ENCODE measurements at regions not wholly inside any gene's neighbourhood (a gene's known extent, or its start where the extent isn't known, plus 50 kb on each side); places are given as distances from the start of the nearest gene placed in this dataset.
"Not testable (repeated sequence)": the region's sequence is repeated elsewhere in the genome, so short reads cannot be mapped to it uniquely, and the experiment has no call there.

DNA sequence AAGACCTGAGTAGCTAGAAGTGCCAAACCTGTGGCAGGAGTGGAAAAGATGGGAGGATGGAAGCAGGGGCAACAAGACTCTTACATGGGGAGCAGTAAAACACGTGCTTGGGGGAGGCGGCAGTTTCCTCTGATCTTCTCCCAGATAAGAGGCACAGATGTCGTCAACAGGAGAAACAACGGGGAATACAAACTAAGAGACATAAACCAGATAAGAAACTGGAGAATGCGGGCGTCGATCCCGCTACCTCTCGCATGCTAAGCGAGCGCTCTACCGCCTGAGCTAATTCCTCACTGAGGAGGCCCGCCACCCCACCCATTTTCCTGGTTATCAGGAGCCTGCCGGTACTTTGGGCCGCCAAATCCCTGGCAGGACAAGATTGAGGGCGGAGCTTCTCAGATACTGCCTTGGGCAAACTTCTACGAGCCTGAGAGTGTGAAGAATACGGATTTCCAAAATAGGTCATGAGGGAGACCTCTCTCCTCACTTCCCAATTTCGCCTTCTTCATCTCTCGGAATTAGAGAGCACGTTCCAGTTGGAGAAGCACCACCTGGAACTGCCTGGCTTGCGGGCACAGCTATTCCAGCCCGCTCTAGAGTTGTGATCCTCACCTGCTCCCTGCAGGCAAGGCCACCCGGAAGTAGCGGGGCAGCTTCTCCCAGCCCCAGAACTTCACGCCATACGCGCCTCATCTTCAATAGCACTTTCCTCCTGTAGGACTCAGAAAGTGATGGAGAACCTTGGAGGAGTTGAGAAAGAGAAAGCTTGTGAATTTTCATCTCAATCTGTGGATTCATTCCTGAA lies 496.0 kb downstream of the PRIM2 start:
- not testable (repeated sequence) for ATAC-seq (replicated peaks; ENCODE audit: extremely low read depth, poor library complexity, severe bottlenecking); H3K4me1 Mint-ChIP-seq; H3K4me3 Mint-ChIP-seq; H3K36me3 Mint-ChIP-seq (ENCODE audit: insufficient read depth); DNase-seq (ENCODE audit: low spot score in 2 of 2); H3K9me3 Mint-ChIP-seq; H3K27ac Mint-ChIP-seq (ENCODE audit: low read depth)
- H3K27me3 Mint-ChIP-seq = peaks cover 54% of the 10 kb centered on the region

DNA sequence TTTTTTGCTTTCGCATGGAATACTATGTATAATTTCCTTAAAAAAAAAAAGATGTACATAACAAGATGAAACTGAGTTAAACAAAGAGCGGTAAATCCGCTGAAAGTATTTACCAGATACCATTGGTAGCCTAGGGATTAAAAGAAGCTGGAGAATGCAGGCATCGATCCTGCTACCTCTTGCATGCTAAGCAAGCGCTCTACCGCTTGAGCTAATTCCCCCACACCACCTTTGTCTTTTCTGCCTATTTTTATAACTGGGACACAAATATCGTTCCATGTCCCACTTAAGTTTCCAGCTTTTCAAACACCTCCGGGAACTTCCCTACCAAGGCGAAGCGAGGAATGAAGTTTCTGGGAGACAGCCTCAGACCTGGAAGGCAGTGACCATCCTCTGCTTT lies 498.4 kb downstream of the PRIM2 start:
- H3K36me3 Mint-ChIP-seq (ENCODE audit: insufficient read depth); H3K9me3 Mint-ChIP-seq; H3K27ac Mint-ChIP-seq (ENCODE audit: low read depth); H3K4me3 Mint-ChIP-seq; DNase-seq (ENCODE audit: low spot score in 2 of 2); H3K4me1 Mint-ChIP-seq; ATAC-seq (replicated peaks; ENCODE audit: extremely low read depth, poor library complexity, severe bottlenecking): not testable (repeated sequence)
- H3K27me3 Mint-ChIP-seq = peaks cover 32% of the 10 kb centered on the region

DNA sequence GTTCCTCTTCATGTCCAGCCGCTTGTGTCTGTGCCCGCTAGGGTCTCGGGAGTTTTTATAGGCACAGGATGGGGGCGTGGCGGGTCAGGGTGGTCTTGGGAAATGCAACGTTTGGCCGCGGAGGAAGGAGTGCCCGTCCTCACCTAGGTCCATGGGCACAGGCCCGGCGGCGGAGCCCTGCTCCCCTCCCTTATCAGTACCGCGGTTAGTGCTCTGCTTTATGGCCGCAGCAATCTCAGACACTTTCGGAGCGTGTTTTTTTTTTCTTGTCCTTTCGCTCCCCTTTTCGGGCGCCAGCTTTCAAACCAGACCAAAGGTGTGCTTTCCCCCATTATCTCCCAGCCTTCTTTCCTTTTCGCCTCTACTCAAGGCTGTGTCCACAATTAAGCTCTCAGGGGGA lies 503.9 kb downstream of the PRIM2 start:
- ATAC-seq (replicated peaks; ENCODE audit: extremely low read depth, poor library complexity, severe bottlenecking); H3K4me3 Mint-ChIP-seq; H3K27ac Mint-ChIP-seq (ENCODE audit: low read depth); H3K4me1 Mint-ChIP-seq; H3K36me3 Mint-ChIP-seq (ENCODE audit: insufficient read depth); H3K9me3 Mint-ChIP-seq; DNase-seq (ENCODE audit: low spot score in 2 of 2): not testable (repeated sequence)
- H3K27me3 Mint-ChIP-seq = peaks cover 43% of the 10 kb centered on the region

DNA sequence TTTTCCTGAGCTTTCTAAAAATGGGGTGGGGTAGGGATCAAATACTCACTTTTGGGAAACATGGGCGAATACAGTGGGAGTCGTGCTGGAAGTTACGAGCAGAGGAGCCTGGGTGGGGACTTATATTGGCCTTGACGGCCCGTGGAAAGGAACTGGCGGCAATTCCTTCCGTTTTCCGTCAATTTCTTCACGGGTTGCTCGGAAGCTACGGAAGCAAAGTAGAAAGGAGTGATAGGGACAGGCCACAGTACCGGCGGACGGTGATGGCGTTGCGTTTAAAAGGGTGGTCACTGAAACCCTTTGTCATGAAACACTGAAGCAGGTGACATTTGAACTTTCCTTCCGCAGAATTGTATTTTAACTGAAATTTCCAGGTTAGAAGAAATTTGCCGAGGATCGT lies 505.0 kb downstream of the PRIM2 start:
- not testable (repeated sequence) for H3K4me3 Mint-ChIP-seq; H3K36me3 Mint-ChIP-seq (ENCODE audit: insufficient read depth); ATAC-seq (replicated peaks; ENCODE audit: extremely low read depth, poor library complexity, severe bottlenecking); H3K9me3 Mint-ChIP-seq; DNase-seq (ENCODE audit: low spot score in 2 of 2); H3K27ac Mint-ChIP-seq (ENCODE audit: low read depth); H3K4me1 Mint-ChIP-seq
- H3K27me3 Mint-ChIP-seq = peaks cover 51% of the 10 kb centered on the region

DNA sequence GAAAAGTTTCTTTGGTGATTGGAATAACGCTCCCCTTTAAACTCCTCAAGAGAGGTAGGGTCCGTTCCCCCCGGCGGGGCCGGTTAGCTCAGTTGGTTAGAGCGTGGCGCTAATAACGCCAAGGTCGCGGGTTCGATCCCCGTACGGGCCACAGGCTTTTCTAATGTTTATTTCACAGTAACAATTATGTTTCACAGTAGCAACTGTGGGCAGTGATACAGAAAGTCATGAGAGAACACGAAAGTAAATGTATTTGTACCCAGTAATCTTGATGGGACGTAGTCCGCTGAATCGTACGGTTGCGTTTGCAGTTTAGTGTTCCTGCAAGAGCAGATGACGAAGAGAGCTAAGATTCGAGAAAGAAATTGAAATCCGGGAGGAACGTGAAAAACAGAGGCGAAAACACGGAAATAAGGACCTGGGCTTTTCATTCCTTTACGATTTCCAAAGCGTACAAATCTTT lies 505.5 kb downstream of the PRIM2 start:
- Mint-ChIP-seq H3K36me3 (ENCODE audit: insufficient read depth) (peaks cover 3% of the 10 kb centered on the region), H3K27ac (ENCODE audit: low read depth) (no peak overlapping the region), H3K27me3 (peaks cover 51% of the 10 kb centered on the region), H3K9me3 (peaks cover 5% of the 10 kb centered on the region), H3K4me1 (no peaks in the 10 kb centered on the region), H3K4me3 (no peak overlapping the region)
- ATAC-seq (replicated peaks; ENCODE audit: extremely low read depth, poor library complexity, severe bottlenecking) (no peak), DNase-seq (ENCODE audit: low spot score in 2 of 2) (no peak)

DNA sequence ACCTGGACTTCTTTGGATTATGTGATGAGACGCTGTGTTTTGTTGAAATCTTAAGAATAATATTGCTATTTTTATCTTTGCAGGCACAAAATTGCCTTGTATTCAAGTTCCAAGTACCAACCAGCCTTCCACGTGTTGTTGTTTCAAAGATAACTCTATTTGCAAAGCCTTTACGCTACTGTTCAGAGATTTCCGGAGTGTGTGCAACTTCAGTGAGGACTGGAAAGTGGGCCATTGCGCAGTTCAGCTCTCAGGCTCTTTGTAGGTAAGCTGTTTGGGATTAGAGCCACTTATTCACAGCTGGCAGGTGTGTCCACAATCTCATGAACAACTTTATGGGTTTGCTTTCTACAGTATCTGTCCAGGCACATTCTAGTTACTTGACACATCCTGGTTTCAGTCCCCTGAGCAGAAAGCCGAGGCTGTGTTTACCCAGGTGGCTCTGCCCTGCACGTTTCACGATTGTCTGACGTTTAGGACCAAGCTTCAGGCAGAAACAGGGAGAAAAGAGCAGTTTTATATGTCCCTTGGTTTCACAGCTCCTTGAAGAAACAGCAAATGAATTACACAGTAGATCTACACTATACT lies 520.3 kb downstream of the PRIM2 start:
- H3K27me3 Mint-ChIP-seq = peaks cover 31% of the 10 kb centered on the region
- DNase-seq (ENCODE audit: low spot score in 2 of 2); ATAC-seq (replicated peaks; ENCODE audit: extremely low read depth, poor library complexity, severe bottlenecking); H3K9me3 Mint-ChIP-seq; H3K27ac Mint-ChIP-seq (ENCODE audit: low read depth); H3K4me3 Mint-ChIP-seq; H3K4me1 Mint-ChIP-seq; H3K36me3 Mint-ChIP-seq (ENCODE audit: insufficient read depth): not testable (repeated sequence)

DNA sequence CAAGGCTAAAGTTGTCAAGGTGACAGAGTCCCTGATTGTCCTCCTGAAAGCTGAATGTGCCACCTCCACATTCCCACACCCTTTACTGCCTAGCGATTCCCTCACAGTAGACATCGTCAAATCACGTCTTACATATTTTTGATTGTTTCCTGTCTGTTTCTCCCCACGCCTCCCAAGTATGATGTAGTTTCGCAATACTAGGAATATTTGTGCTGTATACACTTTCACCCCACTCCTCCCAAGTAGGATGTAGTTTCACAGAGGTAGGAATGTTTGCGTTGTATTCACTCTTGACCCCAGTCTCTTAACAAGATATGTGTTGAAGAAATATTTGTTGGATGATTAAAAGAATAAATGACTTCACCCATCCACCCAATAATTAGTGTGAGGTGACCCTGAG lies 524.1 kb downstream of the PRIM2 start:
- H3K36me3 Mint-ChIP-seq (ENCODE audit: insufficient read depth); H3K9me3 Mint-ChIP-seq; ATAC-seq (replicated peaks; ENCODE audit: extremely low read depth, poor library complexity, severe bottlenecking); DNase-seq (ENCODE audit: low spot score in 2 of 2); H3K4me3 Mint-ChIP-seq; H3K4me1 Mint-ChIP-seq; H3K27ac Mint-ChIP-seq (ENCODE audit: low read depth): not testable (repeated sequence)
- H3K27me3 Mint-ChIP-seq = peaks cover 31% of the 10 kb centered on the region

DNA sequence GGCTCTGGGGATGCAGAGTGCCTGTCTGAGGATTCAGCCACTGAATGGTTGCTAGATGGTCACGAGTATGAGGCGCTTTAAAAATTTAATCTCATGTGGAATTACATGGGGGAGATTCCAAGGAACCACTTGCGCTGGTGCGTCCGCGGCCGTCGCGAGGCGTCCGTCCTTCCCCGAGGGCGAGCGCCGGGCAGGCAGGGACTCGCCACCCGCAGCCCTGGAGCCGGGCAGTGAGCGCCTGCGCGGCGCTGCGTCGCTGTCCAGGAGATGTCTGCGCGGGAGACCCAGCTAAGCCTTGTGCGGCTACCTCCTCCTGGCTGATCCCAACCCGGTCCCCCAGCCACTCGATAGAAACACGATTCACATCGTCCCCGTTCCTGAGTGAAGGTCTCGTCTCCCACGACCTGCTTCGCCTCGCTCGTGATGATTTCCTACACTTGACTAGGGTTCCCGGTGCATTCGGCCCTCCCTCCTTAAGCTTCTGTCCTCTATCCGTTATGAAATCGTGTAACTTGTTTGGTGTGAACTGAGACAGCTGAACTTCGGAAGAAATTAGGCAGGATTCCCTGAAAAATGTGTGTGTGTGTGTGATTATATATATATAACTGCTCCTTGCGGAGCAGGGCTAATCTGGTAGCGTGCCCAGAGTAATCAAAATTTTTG lies 536.4 kb downstream of the PRIM2 start:
- not testable (repeated sequence) for ATAC-seq (replicated peaks; ENCODE audit: extremely low read depth, poor library complexity, severe bottlenecking); DNase-seq (ENCODE audit: low spot score in 2 of 2); H3K27ac Mint-ChIP-seq (ENCODE audit: low read depth); H3K36me3 Mint-ChIP-seq (ENCODE audit: insufficient read depth); H3K9me3 Mint-ChIP-seq; H3K4me1 Mint-ChIP-seq; H3K4me3 Mint-ChIP-seq
- peaks cover 17% of the 10 kb centered on the region for H3K27me3 Mint-ChIP-seq

DNA sequence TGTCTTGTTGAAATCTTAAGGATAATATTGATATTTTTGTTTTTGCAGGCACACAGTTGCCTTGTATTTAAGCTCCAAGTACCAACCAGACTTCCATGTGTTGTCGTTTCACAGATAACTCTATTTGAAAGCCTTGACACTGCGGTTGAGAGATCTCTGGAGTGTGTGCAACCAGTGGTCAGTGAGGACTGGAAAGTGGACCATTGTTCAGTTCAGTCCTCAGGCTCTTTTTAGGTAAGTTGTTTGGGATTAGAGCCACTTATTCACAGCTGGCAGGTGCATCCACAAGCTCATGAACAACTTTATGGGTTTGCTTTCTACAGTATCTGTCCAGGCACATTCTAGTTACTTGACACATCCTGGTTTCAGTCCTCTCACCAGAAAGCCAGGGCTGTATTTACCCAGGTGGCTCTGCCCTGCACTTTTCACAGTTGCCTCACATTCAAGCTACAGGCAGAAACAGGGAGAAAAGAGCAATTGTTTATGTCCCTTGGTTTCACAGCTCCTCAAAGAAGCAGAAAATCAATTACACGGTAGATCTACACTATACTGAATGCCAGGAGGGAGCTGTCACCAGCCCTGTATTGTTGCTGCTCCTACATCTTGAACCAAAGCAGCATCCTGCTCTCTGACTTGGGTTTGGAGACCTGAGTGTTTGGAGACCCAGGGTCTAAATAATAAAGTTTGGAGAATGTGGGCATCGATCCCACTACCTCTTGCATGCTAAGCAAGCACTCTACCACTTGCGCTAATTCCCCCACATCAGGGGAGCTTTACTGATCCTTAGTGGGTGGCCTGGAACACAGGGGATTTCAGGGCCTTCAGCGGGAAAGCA lies 543.3 kb downstream of the PRIM2 start:
- H3K27ac Mint-ChIP-seq (ENCODE audit: low read depth); H3K9me3 Mint-ChIP-seq; H3K36me3 Mint-ChIP-seq (ENCODE audit: insufficient read depth); DNase-seq (ENCODE audit: low spot score in 2 of 2); H3K4me3 Mint-ChIP-seq; H3K4me1 Mint-ChIP-seq; ATAC-seq (replicated peaks; ENCODE audit: extremely low read depth, poor library complexity, severe bottlenecking): not testable (repeated sequence)
- peaks cover 11% of the 10 kb centered on the region for H3K27me3 Mint-ChIP-seq

DNA sequence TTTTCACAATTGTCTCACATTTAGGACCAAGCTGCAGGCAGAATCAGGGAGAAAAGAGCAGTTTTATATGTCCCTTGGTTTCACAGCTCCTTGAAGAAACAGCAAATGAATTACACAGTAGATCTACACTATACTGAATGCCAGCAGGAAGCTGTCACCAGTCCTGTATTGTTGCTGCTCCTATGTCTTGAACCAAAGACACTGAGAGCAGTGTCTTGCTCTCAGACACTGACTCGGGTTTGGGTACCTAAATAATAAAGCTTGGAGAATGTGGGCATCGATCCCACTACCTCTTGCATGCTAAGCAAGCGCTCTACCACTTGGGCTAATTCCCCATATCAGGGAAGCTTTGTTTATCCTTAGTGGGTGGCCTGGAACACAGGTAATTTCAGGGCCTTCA lies 552.7 kb downstream of the PRIM2 start:
- not testable (repeated sequence) for H3K4me3 Mint-ChIP-seq; H3K9me3 Mint-ChIP-seq; H3K27ac Mint-ChIP-seq (ENCODE audit: low read depth); H3K36me3 Mint-ChIP-seq (ENCODE audit: insufficient read depth); H3K4me1 Mint-ChIP-seq; DNase-seq (ENCODE audit: low spot score in 2 of 2); ATAC-seq (replicated peaks; ENCODE audit: extremely low read depth, poor library complexity, severe bottlenecking)
- H3K27me3 Mint-ChIP-seq = peaks cover 10% of the 10 kb centered on the region

DNA sequence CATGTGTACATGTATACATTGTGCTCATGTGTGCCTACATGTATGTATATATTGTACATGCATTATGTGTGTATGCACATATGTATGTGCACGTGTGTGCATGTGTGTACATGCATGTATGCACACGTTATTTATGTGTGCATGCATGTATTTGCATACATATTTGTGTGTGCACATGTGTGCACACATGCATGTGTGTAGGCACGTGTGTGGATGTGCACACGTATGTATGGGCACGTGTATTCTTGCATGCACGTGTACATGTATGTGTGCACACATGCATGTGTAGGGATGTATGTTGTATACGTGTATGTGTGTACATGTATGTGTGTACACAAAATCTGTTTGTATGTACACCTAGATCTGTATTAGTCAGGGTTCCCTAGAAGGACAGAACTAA lies 556.0 kb downstream of the PRIM2 start:
- not testable (repeated sequence) for H3K9me3 Mint-ChIP-seq; DNase-seq (ENCODE audit: low spot score in 2 of 2); H3K36me3 Mint-ChIP-seq (ENCODE audit: insufficient read depth); H3K4me3 Mint-ChIP-seq; ATAC-seq (replicated peaks; ENCODE audit: extremely low read depth, poor library complexity, severe bottlenecking); H3K27ac Mint-ChIP-seq (ENCODE audit: low read depth); H3K4me1 Mint-ChIP-seq
- peaks cover 10% of the 10 kb centered on the region for H3K27me3 Mint-ChIP-seq

DNA sequence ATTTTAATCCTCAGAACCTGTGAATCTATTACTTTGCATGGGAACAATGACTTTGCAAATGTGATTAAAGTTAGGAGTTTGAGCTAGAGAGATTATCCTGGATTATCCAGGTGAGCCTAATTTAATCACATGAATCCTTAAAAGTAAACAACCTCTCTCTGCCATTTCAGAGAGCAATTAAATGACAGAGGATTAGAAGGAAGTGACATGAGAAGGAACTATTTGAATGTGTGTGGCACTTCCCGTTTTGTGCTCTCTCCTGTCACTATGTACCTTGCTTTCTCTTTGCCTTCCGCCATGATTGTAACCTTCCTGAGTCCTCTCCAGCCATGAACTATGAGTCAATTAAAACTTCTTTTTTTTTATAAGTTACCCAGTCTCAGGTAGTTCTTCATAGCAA lies 559.2 kb downstream of the PRIM2 start:
- H3K4me1 Mint-ChIP-seq; H3K27ac Mint-ChIP-seq (ENCODE audit: low read depth); H3K9me3 Mint-ChIP-seq; ATAC-seq (replicated peaks; ENCODE audit: extremely low read depth, poor library complexity, severe bottlenecking); H3K36me3 Mint-ChIP-seq (ENCODE audit: insufficient read depth); H3K27me3 Mint-ChIP-seq; DNase-seq (ENCODE audit: low spot score in 2 of 2); H3K4me3 Mint-ChIP-seq: not testable (repeated sequence)
